ENCODE measurements at regions not wholly inside any gene's neighbourhood (a gene's known extent, or its start where the extent isn't known, plus 50 kb on each side); places are given as distances from the start of the nearest gene placed in this dataset.
"Not testable (repeated sequence)": the region's sequence is repeated elsewhere in the genome, so short reads cannot be mapped to it uniquely, and the experiment has no call there.

GRCh38 chr5:57429513-57430120, 53.0 kb downstream of the ACTBL2 start:
- DNase-seq = no peak

GRCh38 chr5:57429021-57429420, 53.6 kb downstream of the ACTBL2 start:
- DNase-seq = not testable (repeated sequence)

GRCh38 chr5:57422993-57423392, 59.6 kb downstream of the ACTBL2 start:
- DNase-seq = no peak

- DNase-seq = no peak
Measured at GRCh38 chr5:57422341-57422740, 60.3 kb downstream of the ACTBL2 start.

- no peak for DNase-seq
Measured at GRCh38 chr5:57420801-57421200, 61.8 kb downstream of the ACTBL2 start.

GRCh38 chr5:57417971-57418370, 64.6 kb downstream of the ACTBL2 start:
- DNase-seq = no peak

- DNase-seq = no peak
Measured at GRCh38 chr5:57417320-57417719, 65.3 kb downstream of the ACTBL2 start.

- peak in 1 of 2 experiments; percentile 59 for DNase-seq
Measured at GRCh38 chr5:57416278-57416994, 66.2 kb downstream of the ACTBL2 start.

DNA sequence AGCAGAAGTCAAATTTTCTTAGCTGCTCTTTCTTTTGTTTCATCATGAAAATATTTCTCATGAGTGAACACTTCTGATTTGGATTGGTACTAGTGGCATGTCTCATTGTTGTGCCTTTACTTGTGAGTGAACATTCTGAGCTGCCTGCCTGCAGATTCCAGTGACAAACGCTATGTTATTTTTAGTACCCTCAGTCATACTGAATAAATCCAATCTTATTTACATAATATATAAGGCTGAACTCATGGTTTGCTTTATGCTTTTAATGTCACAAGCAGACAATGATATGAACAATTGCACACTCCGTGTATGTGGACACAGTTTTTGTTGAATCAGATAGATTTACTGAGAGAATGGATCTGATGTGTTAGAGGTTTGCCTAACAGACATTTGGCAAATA, 67.8 kb downstream of the ACTBL2 start:
- no peak for DNase-seq

GRCh38 chr5:57414191-57414590, 68.4 kb downstream of the ACTBL2 start:
- peak in 1 of 2 experiments; percentile 30 for DNase-seq

GRCh38 chr5:57413145-57413544, 69.5 kb downstream of the ACTBL2 start:
- no peak for DNase-seq

DNA sequence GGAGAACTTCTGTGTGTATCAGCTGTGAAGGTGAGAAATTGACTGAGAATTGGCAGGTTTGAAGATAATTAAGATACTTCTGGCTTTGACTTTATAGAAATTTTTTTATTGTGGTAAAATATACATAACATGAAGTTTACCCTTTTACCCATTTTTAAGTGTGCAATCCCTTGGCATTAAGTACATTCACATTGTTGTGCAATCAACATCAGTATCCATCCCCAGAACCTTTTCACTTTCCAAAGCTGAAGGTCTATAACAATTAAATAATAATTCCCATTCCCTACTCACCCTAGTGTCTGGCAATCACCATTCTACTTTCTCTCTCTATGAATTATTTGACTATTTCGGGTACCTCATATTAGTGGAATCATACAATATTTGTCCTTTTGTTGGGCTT, 69.9 kb downstream of the ACTBL2 start:
- no peak for DNase-seq

GRCh38 chr5:57411982-57412381, 70.6 kb downstream of the ACTBL2 start:
- no peak for DNase-seq

DNA sequence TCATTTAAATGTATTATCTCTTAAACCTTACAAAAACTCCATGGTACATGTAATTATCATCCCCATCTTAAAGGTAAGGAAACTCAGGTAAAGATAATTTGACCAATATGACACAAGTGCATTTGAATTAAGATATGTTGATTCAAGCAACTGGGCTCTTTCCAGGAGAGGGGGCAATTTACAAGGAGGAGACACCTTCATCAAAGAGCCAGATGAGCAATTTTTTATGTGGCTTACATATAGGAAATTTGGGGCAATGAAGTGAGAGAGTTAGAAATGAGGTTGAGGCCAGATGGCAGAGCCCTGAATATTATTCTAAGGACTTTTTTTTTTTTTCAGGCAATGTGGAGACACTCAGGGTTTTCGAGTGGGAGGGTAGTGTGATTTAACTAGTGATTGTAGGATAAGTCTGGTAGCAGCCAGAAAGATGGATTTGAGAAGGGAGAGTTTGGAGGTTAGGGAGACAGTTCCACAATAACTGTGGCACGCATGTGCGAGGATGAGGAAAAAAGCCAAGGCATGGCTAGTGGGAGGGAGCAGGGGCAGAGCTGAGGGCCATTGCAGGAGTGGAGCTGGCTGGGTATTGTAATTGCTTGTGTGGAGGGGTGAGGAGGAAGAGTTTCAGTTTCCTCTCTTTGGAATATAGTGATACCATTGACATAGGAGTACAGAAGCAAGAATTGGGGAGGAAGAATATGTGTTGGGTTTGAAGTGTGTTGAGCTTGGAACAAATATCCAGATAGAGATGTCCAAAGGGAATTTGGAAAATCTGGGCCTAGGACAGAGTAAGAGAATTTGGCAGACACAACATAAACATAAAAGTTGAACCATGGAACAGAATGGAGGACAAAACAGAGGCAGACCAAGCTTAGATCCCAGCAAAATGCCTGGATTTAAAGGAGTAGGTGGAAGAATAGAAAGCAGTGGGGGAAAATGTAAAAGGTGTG, 72.0 kb downstream of the ACTBL2 start:
- peak; percentile 27 to 72 for DNase-seq

DNA sequence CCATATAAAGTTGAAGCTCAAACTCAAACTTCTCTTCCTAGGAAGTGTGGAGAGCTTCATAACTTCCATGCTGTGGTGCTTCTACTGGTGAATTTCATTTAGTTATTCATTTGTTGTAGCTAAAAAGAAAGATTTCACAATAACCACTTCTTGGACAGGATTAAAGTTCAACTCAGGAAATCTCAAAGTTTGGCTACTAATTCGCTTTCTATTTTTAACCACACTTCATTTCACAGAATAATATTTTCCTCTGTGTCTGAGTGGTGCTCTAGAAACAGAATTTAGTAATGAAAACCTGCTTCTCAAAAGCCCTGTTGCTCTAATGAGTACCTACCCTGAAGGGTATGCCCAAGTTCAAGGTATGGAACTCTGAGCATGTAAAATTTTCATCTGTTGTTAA, 73.9 kb downstream of the ACTBL2 start:
- DNase-seq = no peak

DNA sequence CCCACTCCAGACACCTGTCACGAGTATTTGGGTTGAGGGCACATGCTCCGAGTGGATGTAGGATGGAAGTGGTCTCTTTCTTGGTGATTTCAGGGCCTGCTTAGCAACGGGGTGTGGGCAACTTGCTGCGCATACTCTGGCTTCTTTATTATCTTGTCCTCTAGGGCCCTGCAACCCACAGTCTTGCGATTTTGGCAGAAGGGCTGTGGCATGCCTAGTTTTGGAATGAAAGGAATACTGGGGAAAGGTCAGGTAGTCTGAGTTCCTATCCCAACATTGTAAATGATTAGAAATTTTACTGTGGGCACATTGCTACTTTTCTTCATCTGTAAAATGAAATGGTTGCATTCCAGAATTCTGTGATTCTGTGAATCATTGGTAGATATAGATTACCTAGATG, 74.3 kb downstream of the ACTBL2 start:
- no peak for DNase-seq

- DNase-seq = peak; percentile 6 to 61
Measured at GRCh38 chr5:57407391-57407790, 75.2 kb downstream of the ACTBL2 start.

DNA sequence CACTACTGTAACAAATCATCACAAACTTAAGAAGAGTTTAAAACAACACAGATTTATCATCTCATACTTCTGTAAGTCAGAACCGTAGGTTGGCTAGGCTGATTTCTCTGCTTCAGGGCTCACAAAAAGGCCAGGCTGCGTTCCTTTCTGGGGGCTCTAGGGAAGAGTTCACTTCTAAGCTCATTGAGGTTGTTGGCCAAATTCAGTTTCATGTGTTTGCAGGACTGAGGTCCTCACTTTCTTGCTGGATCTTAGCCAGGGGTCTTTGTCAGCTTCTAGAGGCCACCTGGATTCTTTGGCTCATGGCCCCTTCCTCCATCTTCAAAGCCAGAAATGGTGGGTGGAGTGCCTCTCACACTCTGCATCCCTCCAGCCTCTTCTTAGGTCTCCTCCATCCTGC, 76.0 kb downstream of the ACTBL2 start:
- DNase-seq = no peak

- no peak for DNase-seq
Measured at GRCh38 chr5:57405984-57406383, 76.6 kb downstream of the ACTBL2 start.

GRCh38 chr5:57402761-57403160, 79.8 kb downstream of the ACTBL2 start:
- DNase-seq = no peak

GRCh38 chr5:57402348-57402747, 80.3 kb downstream of the ACTBL2 start:
- DNase-seq = no peak

DNA sequence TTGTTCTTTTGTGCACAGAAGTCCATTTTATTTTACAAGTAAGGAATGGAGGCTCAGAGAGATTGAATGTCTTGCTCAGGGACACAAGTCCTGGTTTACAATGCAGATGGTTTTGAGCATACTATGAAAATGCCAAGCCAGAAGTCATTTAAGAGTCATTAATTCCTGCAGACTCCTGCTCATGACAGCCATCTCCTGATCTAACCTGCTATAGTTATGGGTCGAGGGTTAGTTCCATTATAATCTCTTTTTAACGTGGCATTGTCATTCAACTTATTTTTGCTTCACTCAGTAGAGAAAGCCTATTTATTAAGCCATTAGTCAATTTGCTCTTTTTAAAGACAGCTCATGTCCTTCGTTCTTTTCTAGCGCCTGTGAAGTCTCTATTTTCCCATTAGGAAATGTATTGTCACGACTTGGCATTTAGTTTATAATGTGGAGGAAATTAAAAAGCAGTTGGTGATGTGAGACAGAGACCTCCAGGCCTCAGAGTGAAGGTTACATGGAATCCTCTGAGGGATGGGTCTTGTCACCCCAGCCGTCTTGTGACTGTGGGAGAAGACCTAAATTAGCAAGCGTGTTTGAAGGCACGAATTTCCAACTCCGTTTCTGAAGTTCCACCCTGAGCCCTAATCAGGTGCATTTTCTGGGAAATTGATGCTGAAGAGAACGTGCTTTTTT, 84.1 kb downstream of the ACTBL2 start:
- DNase-seq = no peak

GRCh38 chr5:57396701-57397100, 85.9 kb downstream of the ACTBL2 start:
- DNase-seq = no peak

Measured in NCI-H524 (cell line).